Osteocyte (in vitro differentiated cells): ENCODE measurements at regions not wholly inside any gene's neighbourhood (a gene's known extent, or its start where the extent isn't known, plus 50 kb on each side); places are given as distances from the start of the nearest gene placed in this dataset.

ENCODE experiments used
- DNase-seq: peaks from one replicate; pipeline ENCODE4 v3.0.0; 2021; ENCODE audit warnings: mixed read lengths; ENCODE audit not compliant: unreplicated experiment; ENCODE audit errors: extremely low spot score
- H3K27ac Mint-ChIP-seq: one replicate; pipeline ENCODE4 v1.8.0; 2021; ENCODE audit warnings: mild to moderate bottlenecking, mixed read lengths; ENCODE audit not compliant: unreplicated experiment
- H3K27me3 Mint-ChIP-seq: one replicate; pipeline ENCODE4 v1.8.0; 2021; ENCODE audit warnings: mixed read lengths; ENCODE audit not compliant: unreplicated experiment
- H3K36me3 Mint-ChIP-seq: one replicate; pipeline ENCODE4 v1.8.0; 2021; ENCODE audit warnings: mixed read lengths; ENCODE audit not compliant: unreplicated experiment
- H3K4me1 Mint-ChIP-seq: one replicate; pipeline ENCODE4 v1.8.0; 2021; ENCODE audit warnings: mixed read lengths; ENCODE audit not compliant: unreplicated experiment
- H3K4me3 Mint-ChIP-seq: one replicate; pipeline ENCODE4 v1.8.0; 2021; ENCODE audit warnings: mild to moderate bottlenecking, moderate library complexity, mixed read lengths; ENCODE audit not compliant: unreplicated experiment
- H3K9me3 Mint-ChIP-seq: one replicate; pipeline ENCODE4 v1.8.0; 2021; ENCODE audit warnings: mixed read lengths; ENCODE audit not compliant: unreplicated experiment
- TF ChIP-seq, protein P1 (sequence below): fragments of 200-600 bp; sonication (generic); IDR thresholded peaks from 2 replicates; pipeline ENCODE4 v1.5.0; 2021; ENCODE audit warnings: antibody characterized with exemption, mild to moderate bottlenecking, moderate library complexity

DNA sequence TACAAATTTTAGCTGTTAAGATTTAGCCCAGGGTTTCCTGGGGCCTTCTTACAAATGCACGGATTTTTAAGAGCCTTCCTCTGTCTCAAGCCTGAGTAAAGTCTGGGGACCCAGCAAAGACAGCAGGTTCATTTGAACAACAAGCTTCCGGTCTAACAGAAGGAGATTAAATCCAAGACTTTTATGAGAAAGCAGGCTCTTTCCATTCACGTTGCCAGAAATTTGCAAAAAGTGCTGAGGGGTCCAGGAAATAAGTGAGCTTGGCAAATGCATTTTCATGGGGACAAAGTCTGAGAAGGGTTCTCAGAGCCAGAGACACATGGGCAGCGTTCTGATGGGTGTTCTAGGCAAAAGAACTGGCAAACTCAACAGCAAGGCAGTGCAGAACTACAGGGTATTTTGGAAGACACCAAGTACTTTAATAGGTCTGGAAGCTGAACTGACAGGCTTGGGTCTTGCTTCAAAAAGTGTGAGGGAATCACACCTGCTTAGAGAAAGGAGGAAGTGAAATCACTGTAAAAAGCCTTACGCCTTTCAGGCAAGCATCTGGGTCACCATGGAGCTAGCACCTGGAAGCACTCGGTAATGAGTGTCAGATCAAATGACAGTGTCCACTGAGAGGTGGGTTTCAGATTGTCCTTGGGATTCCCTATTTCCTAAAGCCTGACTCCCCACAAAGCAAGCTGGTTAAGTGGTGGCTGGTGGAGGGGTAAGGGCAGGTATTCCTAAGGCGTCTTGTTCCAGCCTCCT, 115.8 kb upstream of the ARHGEF3 start:
- Mint-ChIP-seq H3K27me3 (peaks cover 11% of the 10 kb centered on the region), H3K36me3 (no peaks in the 10 kb centered on the region), H3K9me3 (no peaks in the 10 kb centered on the region), H3K27ac (no peak overlapping the region), H3K4me1 (peaks cover 5% of the 10 kb centered on the region), H3K4me3 (no peak overlapping the region)
- DNase-seq, result no peak
- TF ChIP-seq, protein P1, sequence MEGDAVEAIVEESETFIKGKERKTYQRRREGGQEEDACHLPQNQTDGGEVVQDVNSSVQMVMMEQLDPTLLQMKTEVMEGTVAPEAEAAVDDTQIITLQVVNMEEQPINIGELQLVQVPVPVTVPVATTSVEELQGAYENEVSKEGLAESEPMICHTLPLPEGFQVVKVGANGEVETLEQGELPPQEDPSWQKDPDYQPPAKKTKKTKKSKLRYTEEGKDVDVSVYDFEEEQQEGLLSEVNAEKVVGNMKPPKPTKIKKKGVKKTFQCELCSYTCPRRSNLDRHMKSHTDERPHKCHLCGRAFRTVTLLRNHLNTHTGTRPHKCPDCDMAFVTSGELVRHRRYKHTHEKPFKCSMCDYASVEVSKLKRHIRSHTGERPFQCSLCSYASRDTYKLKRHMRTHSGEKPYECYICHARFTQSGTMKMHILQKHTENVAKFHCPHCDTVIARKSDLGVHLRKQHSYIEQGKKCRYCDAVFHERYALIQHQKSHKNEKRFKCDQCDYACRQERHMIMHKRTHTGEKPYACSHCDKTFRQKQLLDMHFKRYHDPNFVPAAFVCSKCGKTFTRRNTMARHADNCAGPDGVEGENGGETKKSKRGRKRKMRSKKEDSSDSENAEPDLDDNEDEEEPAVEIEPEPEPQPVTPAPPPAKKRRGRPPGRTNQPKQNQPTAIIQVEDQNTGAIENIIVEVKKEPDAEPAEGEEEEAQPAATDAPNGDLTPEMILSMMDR, result no peak

DNA sequence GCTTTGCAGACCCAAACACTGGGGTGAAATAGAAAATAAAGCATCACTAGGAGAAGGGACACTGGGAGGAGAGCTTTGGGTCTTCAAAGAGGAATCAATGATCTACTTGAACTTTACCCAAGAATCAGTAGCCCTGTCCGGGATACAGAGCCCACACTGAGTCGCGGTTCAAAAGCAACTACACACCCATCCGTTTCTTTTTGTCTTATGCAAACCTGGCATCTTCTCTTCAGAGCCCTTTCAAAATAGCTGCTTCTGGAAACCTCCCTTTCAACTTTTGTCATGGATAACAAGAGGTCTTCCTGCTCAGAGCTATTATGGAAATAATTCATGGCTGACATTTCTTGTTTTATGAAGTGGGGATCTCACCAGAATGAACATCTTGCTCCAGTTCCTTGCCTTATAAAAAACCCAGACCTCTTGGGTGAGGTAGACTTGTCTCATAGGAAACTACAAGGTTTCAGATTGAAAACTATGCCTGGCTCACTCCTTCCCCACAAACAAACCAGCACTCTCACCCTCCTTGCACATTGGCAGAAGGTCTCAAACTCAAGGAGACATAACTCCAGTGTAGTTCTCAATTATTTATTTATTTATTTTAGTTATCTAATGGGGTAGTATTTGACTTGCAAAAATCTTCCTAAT, 115.1 kb upstream of the ARHGEF3 start:
- DNase-seq, result no peak
- H3K36me3 Mint-ChIP-seq, result no peaks in the 10 kb centered on the region
- H3K4me1 Mint-ChIP-seq, result peaks cover 5% of the 10 kb centered on the region
- H3K4me3 Mint-ChIP-seq, result no peak overlapping the region
- H3K27ac Mint-ChIP-seq, result no peak overlapping the region
- H3K27me3 Mint-ChIP-seq, result peaks cover 11% of the 10 kb centered on the region
- TF ChIP-seq, protein P1, result no peak
- H3K9me3 Mint-ChIP-seq, result no peaks in the 10 kb centered on the region

DNA sequence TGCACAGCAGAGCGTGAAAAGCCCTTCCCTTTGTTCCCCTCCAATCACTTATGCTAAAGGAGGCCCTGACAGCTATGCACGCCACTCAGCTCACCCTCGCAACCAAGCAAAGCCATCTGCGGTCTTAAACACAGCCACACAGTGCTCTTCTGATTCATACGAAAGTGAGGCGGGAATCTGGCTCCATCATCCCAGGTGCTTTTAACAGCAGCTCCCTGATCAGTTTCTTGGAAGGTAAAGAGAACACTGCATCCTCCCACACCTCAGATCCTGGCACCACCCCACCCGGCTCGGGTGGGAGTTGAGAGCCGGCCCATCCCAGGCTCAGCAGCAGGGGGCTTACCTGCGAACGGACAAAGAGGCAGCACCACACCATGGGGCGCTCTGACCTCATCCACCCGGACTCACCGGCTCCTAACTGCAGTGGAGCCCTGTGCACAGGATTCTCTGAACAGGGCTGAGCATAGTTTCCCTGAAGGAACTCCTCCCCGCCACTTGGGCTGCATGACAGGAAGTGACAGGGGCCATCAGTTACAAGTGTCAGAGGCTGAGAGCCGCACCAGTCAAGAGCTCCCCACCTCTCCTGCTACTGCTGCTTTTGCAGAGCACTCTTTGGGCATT, 114.3 kb upstream of the ARHGEF3 start:
- Mint-ChIP-seq H3K36me3 (no peaks in the 10 kb centered on the region), H3K4me3 (no peak overlapping the region), H3K4me1 (no peaks in the 10 kb centered on the region), H3K9me3 (no peaks in the 10 kb centered on the region), H3K27me3 (peaks cover 11% of the 10 kb centered on the region), H3K27ac (no peak overlapping the region)
- no peak for DNase-seq
- TF ChIP-seq, protein P1, result no peak

DNA sequence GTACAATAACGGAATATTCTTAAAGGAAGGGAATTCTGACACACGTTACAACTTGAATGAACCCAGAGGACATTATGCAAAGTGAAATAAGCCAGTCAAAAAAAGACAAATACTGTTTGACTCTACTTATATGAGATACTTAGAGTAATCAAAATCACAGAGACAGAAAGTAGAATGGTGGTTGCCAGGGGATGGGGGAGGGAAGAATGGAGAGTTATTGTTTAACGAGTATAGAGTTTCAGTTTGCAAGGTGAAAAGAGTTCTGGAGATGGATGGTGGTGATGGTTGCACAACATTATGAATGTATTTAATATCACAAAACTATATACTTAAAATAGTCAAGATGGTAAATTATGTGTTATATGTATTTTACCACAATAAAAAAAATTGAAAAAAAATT, 112.9 kb upstream of the ARHGEF3 start:
- TF ChIP-seq, protein P1, result no peak

DNA sequence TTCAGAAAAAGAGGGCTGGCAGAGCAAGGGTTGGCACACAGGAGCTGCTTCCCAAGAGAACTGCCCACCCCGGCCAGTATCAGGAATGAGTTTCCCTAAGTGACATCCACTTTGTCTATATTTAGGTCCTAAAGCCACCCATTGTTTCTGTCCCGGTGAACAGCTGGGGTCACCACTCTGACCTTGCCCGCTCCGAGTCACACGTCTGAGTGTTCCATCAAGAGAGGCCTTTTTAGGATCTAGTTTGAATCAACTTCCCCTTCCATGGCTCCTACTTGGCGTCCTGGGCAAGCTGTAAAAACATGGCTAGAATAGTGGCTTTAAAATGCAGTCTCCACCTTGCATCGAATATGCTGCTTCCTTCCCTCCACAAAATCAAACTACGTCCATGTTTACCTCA, 109.6 kb upstream of the ARHGEF3 start:
- Mint-ChIP-seq H3K4me1 (no peaks in the 10 kb centered on the region), H3K9me3 (no peaks in the 10 kb centered on the region), H3K4me3 (no peak overlapping the region), H3K36me3 (no peaks in the 10 kb centered on the region), H3K27ac (no peak overlapping the region), H3K27me3 (peaks cover 11% of the 10 kb centered on the region)
- no peak for DNase-seq
- TF ChIP-seq, protein P1, result no peak

More for the DNA sequence above, 112.9 kb upstream of the ARHGEF3 start:
- no peaks in the 10 kb centered on the region for H3K9me3 Mint-ChIP-seq
- no peaks in the 10 kb centered on the region for H3K36me3 Mint-ChIP-seq
- H3K4me1 Mint-ChIP-seq, result no peaks in the 10 kb centered on the region
- peaks cover 11% of the 10 kb centered on the region for H3K27me3 Mint-ChIP-seq
- no peak for DNase-seq
- H3K4me3 Mint-ChIP-seq, result no peak overlapping the region
- no peak overlapping the region for H3K27ac Mint-ChIP-seq
